DOHH2 (cell line): ENCODE measurements at regions not wholly inside any gene's neighbourhood (a gene's known extent, or its start where the extent isn't known, plus 50 kb on each side); places are given as distances from the start of the nearest gene placed in this dataset.

ENCODE experiments used
- EZH2phosphoT487 ChIP-seq: fragments of 200-600 bp; sonication (generic); IDR thresholded peaks from 2 replicates; pipeline ENCODE4 v1.6.1; 2017; ENCODE audit warnings: borderline replicate concordance, mild to moderate bottlenecking, antibody characterized with exemption, low read length, moderate library complexity, mixed read lengths
- TF ChIP-seq, protein P1 (sequence below): fragments of 200-600 bp; sonication (generic); IDR thresholded peaks from one replicate; pipeline ENCODE4 v1.5.1; 2014; ENCODE audit warnings: antibody characterized with exemption, mild to moderate bottlenecking, low read depth, low read length; ENCODE audit not compliant: poor library complexity, severe bottlenecking

DNA sequence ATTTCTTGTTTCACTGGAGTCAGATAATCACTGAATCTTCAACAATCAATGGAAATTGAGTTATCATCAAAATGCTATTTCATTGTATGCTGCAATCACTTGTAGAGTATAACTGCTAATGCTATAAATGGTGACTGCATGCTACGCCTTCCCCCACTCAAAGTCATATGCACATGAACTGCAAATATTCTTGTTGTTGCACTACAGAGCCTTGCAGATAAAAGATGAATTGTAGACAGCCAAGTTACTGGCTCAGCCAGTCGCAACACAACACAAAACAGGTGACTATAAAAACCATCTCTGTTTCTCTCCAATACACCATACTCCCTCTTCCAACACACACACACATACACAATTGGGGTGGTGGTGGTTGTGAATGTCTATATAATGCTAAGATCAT lies 171.0 kb upstream of the HMGA2 start:
- TF ChIP-seq, protein P1, sequence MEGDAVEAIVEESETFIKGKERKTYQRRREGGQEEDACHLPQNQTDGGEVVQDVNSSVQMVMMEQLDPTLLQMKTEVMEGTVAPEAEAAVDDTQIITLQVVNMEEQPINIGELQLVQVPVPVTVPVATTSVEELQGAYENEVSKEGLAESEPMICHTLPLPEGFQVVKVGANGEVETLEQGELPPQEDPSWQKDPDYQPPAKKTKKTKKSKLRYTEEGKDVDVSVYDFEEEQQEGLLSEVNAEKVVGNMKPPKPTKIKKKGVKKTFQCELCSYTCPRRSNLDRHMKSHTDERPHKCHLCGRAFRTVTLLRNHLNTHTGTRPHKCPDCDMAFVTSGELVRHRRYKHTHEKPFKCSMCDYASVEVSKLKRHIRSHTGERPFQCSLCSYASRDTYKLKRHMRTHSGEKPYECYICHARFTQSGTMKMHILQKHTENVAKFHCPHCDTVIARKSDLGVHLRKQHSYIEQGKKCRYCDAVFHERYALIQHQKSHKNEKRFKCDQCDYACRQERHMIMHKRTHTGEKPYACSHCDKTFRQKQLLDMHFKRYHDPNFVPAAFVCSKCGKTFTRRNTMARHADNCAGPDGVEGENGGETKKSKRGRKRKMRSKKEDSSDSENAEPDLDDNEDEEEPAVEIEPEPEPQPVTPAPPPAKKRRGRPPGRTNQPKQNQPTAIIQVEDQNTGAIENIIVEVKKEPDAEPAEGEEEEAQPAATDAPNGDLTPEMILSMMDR = no peak
- TF ChIP-seq EZH2phosphoT487 = no peak
